ENCODE measurements at regions not wholly inside any gene's neighbourhood (a gene's known extent, or its start where the extent isn't known, plus 50 kb on each side); places are given as distances from the start of the nearest gene placed in this dataset.

DNA sequence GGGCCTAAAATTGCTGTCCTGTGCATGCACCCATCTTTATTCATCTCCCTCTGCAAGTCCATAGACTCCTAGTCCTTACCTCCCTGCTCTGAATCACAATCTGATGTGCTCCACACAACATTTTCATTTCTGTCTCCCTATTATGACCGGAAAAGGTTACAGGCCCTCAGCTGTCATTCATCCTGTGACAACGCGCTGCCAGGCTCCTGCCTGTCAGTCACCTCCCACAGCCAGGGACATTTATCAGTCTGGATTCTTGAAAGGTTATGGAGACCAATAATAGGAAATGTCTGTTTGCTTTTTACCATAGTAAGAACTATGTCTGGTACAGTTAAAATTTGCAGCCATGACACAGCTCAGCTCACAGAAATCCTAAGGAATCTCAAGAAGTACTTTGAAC, 197.1 kb downstream of the RDH14 start:
- H3K4me1 Mint-ChIP-seq (ENCODE audit: low read depth) = no peaks in the 10 kb centered on the region
- no peak overlapping the region for H3K27ac Mint-ChIP-seq
- H3K36me3 Mint-ChIP-seq (ENCODE audit: low read depth) = no peaks in the 10 kb centered on the region
- peaks cover 8% of the 10 kb centered on the region for H3K27me3 Mint-ChIP-seq
- H3K4me3 Mint-ChIP-seq = no peak overlapping the region
- no peaks in the 10 kb centered on the region for H3K9me3 Mint-ChIP-seq

DNA sequence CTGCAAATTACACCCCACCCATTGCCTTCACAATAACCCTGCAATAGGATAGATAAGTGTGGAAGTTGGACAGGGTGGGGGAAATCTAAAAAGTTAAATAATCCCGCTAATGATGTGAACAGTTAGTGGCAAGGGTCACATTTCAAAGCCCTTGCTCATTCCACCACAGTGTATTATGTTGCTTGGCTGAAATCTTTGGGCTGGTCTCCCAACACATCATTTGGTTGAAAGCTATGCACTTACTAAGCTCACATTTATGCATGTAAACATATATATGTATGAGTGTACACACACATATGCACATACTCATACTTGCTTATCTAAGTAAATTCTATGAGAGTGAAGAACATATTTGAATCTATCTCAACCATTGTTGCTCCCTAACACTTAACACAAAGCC, 197.8 kb downstream of the RDH14 start:
- no peak overlapping the region for H3K4me3 Mint-ChIP-seq
- no peak overlapping the region for H3K27ac Mint-ChIP-seq
- H3K27me3 Mint-ChIP-seq = peaks cover 7% of the 10 kb centered on the region
- no peaks in the 10 kb centered on the region for H3K4me1 Mint-ChIP-seq (ENCODE audit: low read depth)
- H3K36me3 Mint-ChIP-seq (ENCODE audit: low read depth) = no peaks in the 10 kb centered on the region
- no peaks in the 10 kb centered on the region for H3K9me3 Mint-ChIP-seq

DNA sequence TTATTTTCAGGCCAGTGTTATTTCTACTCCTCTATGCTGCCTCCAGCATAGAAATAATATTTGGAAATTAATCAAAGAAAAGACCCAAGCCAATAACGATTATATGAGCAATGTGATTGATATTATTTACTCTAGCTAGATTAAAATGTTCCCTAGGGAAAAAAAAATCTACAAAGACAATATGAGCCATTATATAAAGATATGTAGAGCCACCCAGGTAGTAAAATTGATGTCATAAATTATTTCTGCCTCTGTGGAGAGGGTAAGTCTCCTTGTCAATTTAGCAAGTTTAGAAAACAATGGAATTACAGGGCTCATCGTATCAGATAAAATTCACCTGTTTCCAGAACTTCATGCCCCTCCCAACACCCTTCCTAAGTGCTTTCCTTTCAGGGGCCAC, 202.9 kb downstream of the RDH14 start:
- Mint-ChIP-seq H3K27me3 (peaks cover 7% of the 10 kb centered on the region), H3K4me1 (ENCODE audit: low read depth) (no peaks in the 10 kb centered on the region), H3K36me3 (ENCODE audit: low read depth) (no peaks in the 10 kb centered on the region), H3K9me3 (no peaks in the 10 kb centered on the region), H3K27ac (no peak overlapping the region), H3K4me3 (no peak overlapping the region)

DNA sequence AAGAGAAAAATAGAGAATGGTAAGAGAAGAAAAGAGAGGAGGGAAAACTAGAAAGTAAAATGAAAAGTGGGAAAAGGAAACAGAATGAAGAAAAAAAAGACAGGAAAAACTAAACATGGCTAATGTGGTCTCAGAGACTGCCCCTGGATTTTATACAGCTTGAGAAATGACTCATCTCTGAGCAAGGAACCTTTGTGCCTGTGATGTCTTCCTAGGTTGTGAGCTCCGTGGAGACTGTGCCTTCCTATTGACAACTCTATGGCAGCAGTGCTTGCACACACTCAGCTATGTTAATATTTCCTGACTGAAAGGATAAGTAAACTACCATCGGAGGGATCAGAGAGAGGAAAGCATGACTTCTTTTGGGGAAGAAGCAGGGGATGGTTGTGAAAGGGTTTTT, 203.8 kb downstream of the RDH14 start:
- Mint-ChIP-seq H3K27ac (no peak overlapping the region), H3K9me3 (no peaks in the 10 kb centered on the region), H3K4me1 (ENCODE audit: low read depth) (no peaks in the 10 kb centered on the region), H3K4me3 (no peak overlapping the region), H3K27me3 (peaks cover 4% of the 10 kb centered on the region), H3K36me3 (ENCODE audit: low read depth) (no peaks in the 10 kb centered on the region)

DNA sequence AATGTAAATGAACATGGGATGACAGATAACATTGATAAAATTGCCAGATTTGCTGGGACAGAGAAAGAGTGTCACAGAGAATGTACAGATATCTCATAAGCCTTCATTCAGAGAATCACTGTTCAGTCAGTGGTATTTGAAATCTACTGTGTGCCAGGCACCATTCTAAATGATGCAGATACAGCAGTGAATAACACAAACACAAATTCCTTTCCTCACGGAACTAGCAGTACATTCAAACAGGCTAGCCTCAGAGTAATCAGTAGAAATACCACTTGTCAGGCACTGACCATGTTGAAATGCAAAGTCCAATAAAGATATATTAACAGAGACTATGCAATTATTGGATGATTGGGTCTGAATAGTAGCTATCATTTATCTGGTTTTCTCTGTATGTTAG, 211.0 kb downstream of the RDH14 start:
- Mint-ChIP-seq H3K9me3 (peaks cover 5% of the 10 kb centered on the region), H3K36me3 (ENCODE audit: low read depth) (no peaks in the 10 kb centered on the region), H3K4me1 (ENCODE audit: low read depth) (no peaks in the 10 kb centered on the region)

DNA sequence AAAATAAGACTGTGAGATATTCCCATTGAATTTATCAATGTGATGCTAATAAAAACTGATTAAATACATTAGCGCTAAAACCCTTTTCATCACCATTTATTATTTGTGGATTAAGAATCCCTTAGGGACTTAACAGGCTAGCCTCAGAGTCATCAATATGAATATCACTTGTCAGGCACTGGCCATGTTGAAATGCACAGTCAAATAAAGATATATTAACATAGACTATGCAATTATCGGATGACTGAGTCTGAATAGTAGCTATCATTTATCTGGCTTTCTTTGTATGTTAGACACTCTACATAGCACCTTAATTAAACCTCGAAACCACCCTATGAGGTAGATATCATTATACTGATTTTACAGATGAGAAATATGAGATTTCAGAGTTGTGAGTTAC, 213.6 kb downstream of the RDH14 start:
- Mint-ChIP-seq H3K27me3 (no peaks in the 10 kb centered on the region), H3K36me3 (ENCODE audit: low read depth) (no peaks in the 10 kb centered on the region), H3K4me3 (no peak overlapping the region), H3K9me3 (peaks cover 5% of the 10 kb centered on the region), H3K27ac (no peak overlapping the region), H3K4me1 (ENCODE audit: low read depth) (no peaks in the 10 kb centered on the region)

More for the DNA sequence above, 211.0 kb downstream of the RDH14 start:
- Mint-ChIP-seq H3K27ac (no peak overlapping the region), H3K27me3 (no peaks in the 10 kb centered on the region), H3K4me3 (no peak overlapping the region)

DNA sequence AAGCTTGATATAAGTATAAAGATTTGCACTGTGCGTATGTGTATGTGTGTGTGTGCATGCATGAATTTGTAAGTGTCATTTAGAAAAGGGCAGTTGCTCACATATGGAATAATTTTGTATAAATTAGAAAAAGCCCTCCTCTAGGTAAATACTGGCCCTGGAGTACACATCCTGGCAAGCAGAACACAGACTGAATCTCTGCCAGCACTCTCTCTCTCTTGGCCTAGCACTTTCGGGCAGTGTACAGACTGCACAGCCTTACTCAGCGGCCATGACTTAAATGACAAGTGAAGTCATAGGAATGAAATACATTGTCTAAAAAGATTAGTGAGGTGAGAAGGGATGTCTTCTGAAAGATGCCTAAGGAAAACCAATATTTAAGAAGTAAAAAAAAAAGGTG, 214.1 kb downstream of the RDH14 start:
- H3K9me3 Mint-ChIP-seq = peaks cover 5% of the 10 kb centered on the region
- H3K27me3 Mint-ChIP-seq = no peaks in the 10 kb centered on the region
- no peak overlapping the region for H3K4me3 Mint-ChIP-seq
- H3K27ac Mint-ChIP-seq = no peak overlapping the region
- no peaks in the 10 kb centered on the region for H3K4me1 Mint-ChIP-seq (ENCODE audit: low read depth)
- H3K36me3 Mint-ChIP-seq (ENCODE audit: low read depth) = no peaks in the 10 kb centered on the region

DNA sequence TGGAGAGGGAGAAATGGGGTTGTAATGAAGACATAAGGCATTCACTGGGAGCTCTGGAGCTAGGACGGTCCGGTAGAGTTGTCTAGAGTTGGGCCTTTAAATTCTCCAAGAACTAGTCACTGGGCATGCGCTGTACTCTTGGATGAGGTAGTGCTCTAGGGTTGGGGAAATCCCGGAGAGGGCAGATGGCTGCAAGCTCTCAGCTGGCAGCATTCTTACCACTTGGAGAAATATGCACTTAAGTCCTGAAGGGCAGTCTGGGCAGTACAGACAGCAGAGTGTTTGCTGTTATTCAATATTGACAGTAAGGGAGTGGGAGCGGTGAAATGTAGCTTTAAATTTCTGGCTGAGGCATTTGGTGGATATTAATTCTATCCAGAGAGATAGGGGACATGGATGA, 214.6 kb downstream of the RDH14 start:
- Mint-ChIP-seq H3K9me3 (peaks cover 2% of the 10 kb centered on the region), H3K36me3 (ENCODE audit: low read depth) (no peaks in the 10 kb centered on the region), H3K4me1 (ENCODE audit: low read depth) (no peaks in the 10 kb centered on the region), H3K27ac (no peak overlapping the region), H3K4me3 (no peak overlapping the region), H3K27me3 (no peaks in the 10 kb centered on the region)

DNA sequence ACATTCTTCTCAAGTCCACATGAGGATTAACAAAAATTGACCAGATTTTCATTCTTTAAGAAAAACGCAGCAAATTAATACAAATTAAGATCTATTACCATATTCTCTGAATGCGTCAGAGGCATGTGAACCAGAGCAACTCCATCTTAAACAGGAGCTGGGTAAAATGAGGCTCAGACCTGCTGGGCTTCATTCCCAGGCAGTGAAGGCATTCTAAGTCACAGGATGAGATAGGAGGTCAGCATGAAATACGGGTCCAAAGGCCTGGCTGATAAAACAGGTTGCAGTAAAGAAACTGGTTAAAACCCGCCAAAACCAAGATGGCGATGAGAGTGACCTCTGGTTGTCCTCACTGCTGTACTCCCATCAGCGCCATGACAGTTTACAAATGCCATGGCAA, 217.6 kb downstream of the RDH14 start:
- H3K27me3 Mint-ChIP-seq = no peaks in the 10 kb centered on the region
- no peak overlapping the region for H3K27ac Mint-ChIP-seq
- no peak overlapping the region for H3K4me3 Mint-ChIP-seq
- no peaks in the 10 kb centered on the region for H3K9me3 Mint-ChIP-seq
- H3K36me3 Mint-ChIP-seq (ENCODE audit: low read depth) = no peaks in the 10 kb centered on the region
- H3K4me1 Mint-ChIP-seq (ENCODE audit: low read depth) = no peaks in the 10 kb centered on the region

DNA sequence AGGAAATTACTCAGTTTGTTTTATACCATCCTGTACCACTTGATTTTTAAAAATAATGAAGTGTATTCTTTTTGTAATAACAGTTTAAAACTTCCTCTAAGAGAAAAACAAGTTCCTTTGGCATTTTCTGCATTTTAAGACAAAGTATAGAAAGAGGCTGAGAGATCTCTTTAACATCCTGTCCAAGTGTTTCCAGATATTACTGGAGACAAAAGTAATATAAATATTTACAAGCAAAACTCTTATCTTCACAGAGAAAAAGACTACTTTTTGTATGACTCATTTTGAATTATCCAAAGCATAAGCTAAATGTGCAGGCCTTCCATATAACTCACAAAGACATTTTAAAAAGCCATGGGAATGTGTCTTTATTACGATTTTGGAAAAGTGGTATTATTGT, 221.1 kb downstream of the RDH14 start:
- Mint-ChIP-seq H3K36me3 (ENCODE audit: low read depth) (no peaks in the 10 kb centered on the region), H3K9me3 (no peaks in the 10 kb centered on the region), H3K4me1 (ENCODE audit: low read depth) (no peaks in the 10 kb centered on the region), H3K27me3 (no peaks in the 10 kb centered on the region), H3K4me3 (no peak overlapping the region), H3K27ac (no peak overlapping the region)

DNA sequence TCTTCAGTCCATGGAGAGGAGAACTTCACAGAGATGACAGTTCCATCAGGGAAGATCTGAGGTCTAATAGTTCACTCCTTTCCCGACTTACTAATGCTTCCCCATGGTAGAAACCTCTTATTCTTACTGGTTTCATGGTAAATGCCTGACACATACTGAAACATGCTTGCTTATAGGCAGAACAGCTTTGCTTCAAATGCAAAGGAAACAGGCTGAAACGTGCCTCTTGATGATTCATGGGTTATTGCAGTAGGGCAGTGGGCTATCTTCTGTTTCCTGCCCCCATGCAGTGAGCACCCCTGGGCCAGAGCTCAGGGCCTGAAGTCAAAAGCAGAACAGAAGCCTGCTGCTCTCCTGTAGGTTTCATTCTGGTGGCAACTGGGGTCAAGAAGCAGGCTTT, 223.5 kb downstream of the RDH14 start:
- H3K27me3 Mint-ChIP-seq = no peaks in the 10 kb centered on the region
- no peak overlapping the region for H3K27ac Mint-ChIP-seq
- no peaks in the 10 kb centered on the region for H3K4me1 Mint-ChIP-seq (ENCODE audit: low read depth)
- H3K9me3 Mint-ChIP-seq = no peaks in the 10 kb centered on the region
- H3K4me3 Mint-ChIP-seq = no peak overlapping the region
- H3K36me3 Mint-ChIP-seq (ENCODE audit: low read depth) = no peaks in the 10 kb centered on the region

DNA sequence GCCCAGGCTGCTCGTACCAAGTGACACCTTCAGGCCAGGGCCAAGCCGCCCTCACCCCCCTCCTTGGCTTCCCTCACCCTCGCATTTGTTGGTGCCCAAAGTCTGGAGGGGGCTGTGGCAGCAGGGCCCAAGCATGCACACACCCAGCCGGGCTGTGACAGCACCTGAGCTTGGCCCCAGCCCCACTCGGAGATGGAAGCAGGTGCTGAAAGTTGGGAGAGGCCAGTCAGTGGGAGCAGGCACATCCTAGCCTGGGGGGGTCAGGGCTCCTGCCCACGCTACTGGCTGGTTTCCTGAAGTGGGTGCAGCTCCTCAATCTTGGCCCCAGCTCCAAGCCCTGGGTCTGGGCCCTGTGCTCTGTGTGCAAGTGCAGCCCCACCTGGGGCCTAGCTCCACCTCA, 228.0 kb downstream of the RDH14 start:
- no peak overlapping the region for H3K4me3 Mint-ChIP-seq
- H3K27ac Mint-ChIP-seq = no peak overlapping the region
- H3K36me3 Mint-ChIP-seq (ENCODE audit: low read depth) = no peaks in the 10 kb centered on the region
- H3K4me1 Mint-ChIP-seq (ENCODE audit: low read depth) = no peaks in the 10 kb centered on the region
- no peaks in the 10 kb centered on the region for H3K27me3 Mint-ChIP-seq
- no peaks in the 10 kb centered on the region for H3K9me3 Mint-ChIP-seq

DNA sequence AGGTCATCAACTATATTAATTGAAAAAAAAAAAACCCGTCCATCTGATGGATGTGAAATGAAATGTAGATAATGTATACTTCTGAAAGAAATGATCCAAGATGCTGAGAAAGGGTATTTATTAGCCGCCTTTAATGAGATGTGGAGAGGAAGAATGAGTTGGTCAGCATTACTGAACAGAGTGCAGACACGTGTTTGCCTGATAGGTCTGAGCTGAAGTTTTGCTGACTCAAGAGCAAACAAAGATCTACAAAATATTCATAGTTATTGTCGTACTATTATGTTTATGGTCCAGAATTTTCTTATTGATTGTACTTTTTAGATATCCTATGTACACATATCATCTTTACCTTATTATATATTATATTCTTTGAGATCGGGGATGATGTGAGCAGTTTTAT, 235.3 kb downstream of the RDH14 start:
- Mint-ChIP-seq H3K36me3 (ENCODE audit: low read depth) (no peaks in the 10 kb centered on the region), H3K27ac (no peak overlapping the region), H3K4me1 (ENCODE audit: low read depth) (no peaks in the 10 kb centered on the region), H3K27me3 (no peaks in the 10 kb centered on the region), H3K9me3 (no peaks in the 10 kb centered on the region), H3K4me3 (no peak overlapping the region)

DNA sequence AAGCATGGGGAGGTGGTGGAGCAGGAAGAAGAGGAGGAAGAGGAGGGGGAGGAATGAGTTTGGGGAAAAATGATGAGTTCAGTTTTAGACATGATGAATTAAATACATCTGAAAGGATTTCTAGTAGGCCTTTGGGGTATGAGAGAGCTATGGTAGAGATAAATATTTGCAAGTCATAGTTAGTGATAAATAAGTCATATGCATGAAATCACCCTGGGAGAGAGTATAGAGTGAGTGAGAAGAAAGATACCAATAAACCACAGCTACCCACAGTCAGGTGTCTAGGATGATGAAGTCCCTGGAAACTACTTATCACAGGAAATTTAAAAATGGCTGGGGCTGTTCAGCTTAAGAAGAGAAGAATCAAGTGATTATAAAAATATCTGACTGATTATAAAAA, 240.5 kb downstream of the RDH14 start:
- no peaks in the 10 kb centered on the region for H3K9me3 Mint-ChIP-seq
- H3K4me3 Mint-ChIP-seq = no peak overlapping the region
- no peaks in the 10 kb centered on the region for H3K4me1 Mint-ChIP-seq (ENCODE audit: low read depth)
- H3K27ac Mint-ChIP-seq = no peak overlapping the region
- H3K27me3 Mint-ChIP-seq = peaks cover 4% of the 10 kb centered on the region
- H3K36me3 Mint-ChIP-seq (ENCODE audit: low read depth) = no peaks in the 10 kb centered on the region

DNA sequence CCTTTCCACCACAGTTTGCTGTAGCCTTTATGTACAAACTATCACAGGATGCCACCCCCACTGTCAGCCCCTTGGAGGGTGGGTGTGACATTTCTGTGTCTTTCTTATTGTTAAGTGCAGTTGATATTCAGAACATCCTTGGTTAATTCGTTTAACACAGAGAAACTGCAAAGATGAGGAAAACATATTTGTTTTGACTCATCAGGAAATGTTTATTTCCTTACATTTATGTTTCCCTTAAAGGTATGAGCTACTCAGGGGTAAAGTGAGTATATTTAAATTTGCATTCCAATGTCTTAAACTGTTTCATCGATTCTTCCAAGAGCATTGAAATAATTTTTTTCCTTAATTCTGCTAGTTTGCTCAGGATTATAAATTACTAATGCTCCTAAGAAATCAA, 243.4 kb downstream of the RDH14 start:
- Mint-ChIP-seq H3K4me1 (ENCODE audit: low read depth) (no peaks in the 10 kb centered on the region), H3K4me3 (no peak overlapping the region), H3K27ac (no peak overlapping the region), H3K27me3 (peaks cover 4% of the 10 kb centered on the region), H3K36me3 (ENCODE audit: low read depth) (no peaks in the 10 kb centered on the region), H3K9me3 (no peaks in the 10 kb centered on the region)

DNA sequence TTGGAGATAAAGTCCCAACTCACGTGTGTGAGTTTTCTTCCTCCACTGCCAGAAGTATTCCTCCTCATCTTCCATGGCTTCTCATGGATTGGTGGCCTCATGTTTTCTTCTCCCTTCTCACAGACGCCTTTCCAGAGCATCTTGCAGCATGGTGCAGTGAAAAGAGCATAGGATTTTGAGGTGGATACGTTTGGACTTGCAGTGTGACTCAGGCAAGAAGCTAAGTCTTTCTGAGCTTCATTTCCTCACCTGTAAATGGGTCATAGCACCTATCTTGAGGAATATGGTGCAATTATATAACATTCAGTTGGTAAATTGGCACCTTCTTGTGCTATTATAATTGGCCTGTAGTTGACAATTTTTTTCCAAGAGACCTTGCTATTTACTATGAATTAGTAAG, 247.6 kb downstream of the RDH14 start:
- Mint-ChIP-seq H3K9me3 (peaks cover 6% of the 10 kb centered on the region), H3K4me3 (no peak overlapping the region), H3K27ac (no peak overlapping the region), H3K27me3 (peaks cover 8% of the 10 kb centered on the region), H3K4me1 (ENCODE audit: low read depth) (no peaks in the 10 kb centered on the region), H3K36me3 (ENCODE audit: low read depth) (no peaks in the 10 kb centered on the region)
